AG10803 (cell line): ENCODE measurements at regions not wholly inside any gene's neighbourhood (a gene's known extent, or its start where the extent isn't known, plus 50 kb on each side); places are given as distances from the start of the nearest gene placed in this dataset.

Experiments
- DNase-seq: peaks from one replicate; pipeline ENCODE4 v3.0.0; 2010; ENCODE audit warnings: low read depth
- H3K4me3 ChIP-seq: 2 replicates; pipeline ENCODE4 v1.5.1; 2011; ENCODE audit warnings: mild to moderate bottlenecking, low read length, control low read depth
- TF ChIP-seq, protein P1 (sequence below): conservative IDR thresholded peaks from 2 replicates; pipeline ENCODE4 v1.5.1; 2011; ENCODE audit warnings: mild to moderate bottlenecking, low read length, control low read depth, inconsistent platforms

DNA sequence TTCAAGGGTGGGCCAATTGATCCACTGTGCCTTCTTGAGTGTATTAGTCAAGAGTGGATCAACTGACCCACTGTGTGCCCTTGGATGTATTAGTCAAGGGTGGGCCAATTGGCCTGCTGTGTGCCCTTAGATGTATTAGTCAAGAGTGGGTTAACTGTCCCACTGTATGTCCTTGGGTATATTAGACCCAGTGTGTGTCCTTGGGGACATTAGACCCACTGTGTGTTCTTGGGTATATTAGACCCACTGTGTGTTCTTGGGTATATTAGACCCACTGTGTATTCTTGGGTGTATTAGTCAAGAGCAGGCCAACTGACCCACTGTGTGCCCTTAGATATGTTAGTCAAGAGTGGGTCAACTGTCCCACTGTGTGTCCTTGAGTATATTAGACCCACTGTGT is 601.8 kb downstream of the TYW1 start:
- TF ChIP-seq, protein P1, sequence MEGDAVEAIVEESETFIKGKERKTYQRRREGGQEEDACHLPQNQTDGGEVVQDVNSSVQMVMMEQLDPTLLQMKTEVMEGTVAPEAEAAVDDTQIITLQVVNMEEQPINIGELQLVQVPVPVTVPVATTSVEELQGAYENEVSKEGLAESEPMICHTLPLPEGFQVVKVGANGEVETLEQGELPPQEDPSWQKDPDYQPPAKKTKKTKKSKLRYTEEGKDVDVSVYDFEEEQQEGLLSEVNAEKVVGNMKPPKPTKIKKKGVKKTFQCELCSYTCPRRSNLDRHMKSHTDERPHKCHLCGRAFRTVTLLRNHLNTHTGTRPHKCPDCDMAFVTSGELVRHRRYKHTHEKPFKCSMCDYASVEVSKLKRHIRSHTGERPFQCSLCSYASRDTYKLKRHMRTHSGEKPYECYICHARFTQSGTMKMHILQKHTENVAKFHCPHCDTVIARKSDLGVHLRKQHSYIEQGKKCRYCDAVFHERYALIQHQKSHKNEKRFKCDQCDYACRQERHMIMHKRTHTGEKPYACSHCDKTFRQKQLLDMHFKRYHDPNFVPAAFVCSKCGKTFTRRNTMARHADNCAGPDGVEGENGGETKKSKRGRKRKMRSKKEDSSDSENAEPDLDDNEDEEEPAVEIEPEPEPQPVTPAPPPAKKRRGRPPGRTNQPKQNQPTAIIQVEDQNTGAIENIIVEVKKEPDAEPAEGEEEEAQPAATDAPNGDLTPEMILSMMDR, result no peak
- no peak for DNase-seq
- no peak overlapping the region for H3K4me3 ChIP-seq

DNA sequence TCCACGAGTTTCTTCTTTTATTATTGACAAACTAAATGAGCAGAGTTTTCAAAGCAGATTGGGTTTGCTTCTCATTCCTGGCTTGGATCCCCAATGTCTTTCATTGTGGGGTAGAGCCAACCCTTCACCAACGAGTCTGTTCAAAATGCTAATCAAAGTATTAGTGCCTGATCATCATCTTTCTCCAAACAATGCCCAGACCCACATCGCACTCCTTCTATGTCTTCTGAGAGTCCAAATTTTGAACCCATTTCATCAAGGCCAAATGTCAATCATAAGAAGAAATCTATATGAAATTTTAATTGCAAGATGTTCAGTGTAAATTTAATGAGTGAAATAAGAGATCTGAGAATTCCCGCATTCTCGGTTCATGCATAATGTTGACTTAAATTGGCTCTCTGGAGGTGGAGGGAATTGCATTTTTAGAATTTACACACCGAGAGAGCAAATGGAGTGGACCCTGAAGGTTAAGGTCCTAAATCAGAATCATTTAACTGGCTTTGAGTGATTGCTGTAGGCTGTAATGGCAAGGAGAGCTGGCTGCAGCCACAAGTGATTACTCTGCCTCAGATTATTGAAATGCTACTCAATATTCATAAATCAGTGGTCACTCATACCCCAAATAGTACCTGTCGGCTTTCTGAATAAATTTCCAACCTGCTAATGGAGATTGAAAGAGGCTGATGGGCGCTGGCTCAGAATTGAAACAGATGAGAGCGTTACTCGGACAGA is 602.9 kb downstream of the TYW1 start:
- H3K4me3 ChIP-seq, result no peak overlapping the region
- DNase-seq, result no peak
- TF ChIP-seq, protein P1, result no peak

DNA sequence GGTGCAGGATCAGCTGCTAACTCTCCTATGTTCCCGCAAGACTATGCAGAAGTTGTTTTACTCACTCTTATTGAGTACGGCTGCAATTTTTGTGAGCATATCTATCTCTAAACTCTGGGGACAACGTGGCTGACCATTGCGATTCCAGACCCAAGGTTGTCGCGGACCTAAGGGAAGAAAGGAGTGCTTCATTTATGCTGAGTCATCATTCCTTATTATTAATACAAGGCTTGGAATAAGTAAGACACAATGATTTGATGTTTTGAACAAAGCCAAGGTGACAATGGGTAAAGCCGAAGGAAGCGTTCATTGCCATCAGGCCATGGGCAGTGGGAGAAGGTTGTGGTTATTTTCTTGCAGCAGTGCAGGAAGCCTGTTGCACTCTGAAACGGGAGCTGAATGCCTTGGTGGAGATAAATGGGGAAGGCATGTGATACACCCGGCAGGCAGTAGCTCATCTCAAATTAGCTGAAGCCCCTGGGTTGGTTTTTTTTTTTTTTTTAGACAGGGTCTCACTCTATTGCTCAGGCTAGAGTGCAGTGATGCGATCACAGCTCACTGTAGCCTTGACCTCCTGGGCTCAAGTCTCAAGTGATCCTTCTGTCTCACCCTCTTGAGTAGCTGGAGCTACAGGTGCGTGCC is 605.7 kb downstream of the TYW1 start:
- H3K4me3 ChIP-seq, result no peak overlapping the region
- no peak for DNase-seq
- TF ChIP-seq, protein P1, result no peak

DNA sequence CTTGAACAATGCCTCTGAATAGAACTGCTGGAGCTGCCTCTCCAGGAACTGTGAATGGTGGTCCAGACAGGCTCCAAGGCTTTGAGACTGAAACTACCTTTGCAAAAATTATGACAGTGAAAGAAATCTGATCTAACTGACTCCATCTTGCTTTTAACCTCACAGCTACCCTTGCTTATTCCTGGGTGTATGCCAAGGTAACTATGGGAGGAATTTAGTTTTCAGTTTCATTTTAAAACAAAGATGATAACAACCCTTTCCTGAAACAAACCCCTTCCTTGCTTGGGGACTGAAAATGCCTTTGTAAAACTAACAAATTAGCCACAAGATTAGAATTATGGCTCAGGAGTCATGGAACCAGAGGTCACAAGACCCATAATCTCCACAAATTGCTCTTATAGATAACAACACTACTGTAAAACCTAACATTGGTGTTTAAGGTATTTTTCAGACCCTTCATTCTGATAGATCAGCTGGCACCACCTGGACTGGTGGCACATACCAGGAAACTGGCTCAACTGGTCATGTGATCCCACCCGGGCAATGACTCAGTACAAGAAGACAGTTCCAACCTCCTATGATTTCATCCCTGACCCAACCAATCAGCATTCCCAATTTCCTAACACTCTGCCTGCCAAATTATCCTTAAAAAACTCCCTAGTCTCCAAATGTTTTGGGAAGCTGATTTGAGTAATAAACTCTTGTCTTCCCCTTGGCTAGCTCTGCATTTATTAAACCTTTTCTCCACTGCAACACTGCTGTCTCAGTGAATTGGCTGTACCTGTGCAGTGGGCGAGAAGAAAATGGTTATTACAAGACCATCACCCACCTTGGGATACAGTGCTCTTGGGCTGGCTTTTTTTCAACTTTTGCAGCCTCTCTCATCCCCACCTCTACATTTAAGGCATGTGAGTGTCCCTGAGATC is 608.1 kb downstream of the TYW1 start:
- no peak overlapping the region for H3K4me3 ChIP-seq
- DNase-seq, result no peak
- TF ChIP-seq, protein P1, result no peak

DNA sequence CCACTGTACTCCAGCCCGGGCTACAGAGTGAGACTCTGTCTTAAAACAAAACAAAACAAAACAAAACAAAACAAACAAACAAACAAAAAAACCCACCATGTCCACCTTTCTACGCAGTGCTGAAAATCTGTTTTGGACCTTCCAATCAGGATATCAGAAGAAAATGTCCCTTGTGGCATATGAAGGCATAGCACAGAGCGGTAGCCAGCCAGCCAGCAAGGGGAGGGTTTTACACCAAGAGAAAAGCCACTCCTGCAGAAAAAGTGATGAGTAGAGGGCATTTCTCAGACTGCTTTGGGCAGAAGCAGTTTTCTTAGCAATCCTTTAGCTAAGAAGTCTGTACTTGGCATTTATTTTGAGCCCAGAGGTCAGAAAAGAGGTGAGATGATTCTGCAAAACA is 612.2 kb downstream of the TYW1 start:
- TF ChIP-seq, protein P1, result no peak
- H3K4me3 ChIP-seq, result no peak overlapping the region
- DNase-seq, result no peak

DNA sequence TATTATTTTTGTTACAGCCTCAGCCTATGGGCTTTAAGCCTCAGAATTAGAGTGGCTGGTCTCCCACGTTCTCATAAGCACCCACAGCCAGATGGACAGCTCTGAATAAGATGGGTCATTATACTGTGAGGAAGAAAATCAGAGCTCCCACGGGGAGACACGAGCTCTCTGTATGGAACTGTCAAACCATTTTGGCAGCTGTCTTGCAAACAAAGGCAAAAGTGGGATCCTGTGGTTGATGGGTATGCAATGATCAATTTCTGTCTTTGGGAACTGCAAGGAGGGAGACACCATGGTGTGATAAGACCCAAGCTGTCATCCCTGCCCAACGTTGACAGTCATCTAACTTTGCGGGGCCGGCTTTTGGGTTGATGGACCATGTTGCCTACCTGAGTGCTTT is 614.3 kb downstream of the TYW1 start:
- H3K4me3 ChIP-seq, result no peak overlapping the region
- TF ChIP-seq, protein P1, result no peak
- no peak for DNase-seq
